ENCODE measurements at regions not wholly inside any gene's neighbourhood (a gene's known extent, or its start where the extent isn't known, plus 50 kb on each side); places are given as distances from the start of the nearest gene placed in this dataset.
A peak's percentile ranks its signal among the peaks of the same experiment; 100 is the strongest.

- Histone ChIP-seq H3K27ac (no peak overlapping the region), H3K9ac (no peak overlapping the region), H3K4me1 (peaks cover 5% of the 10 kb centered on the region; the same call in 1 of the 2 replicates), H3K9me3 (no peaks in the 10 kb centered on the region), H3K27me3 (no peaks in the 10 kb centered on the region), H3K4me3 (no peak overlapping the region), H3K36me3 (no peaks in the 10 kb centered on the region), H3K4me2 (no peak overlapping the region), H4K20me1 (no peaks in the 10 kb centered on the region)
- no peak for TF ChIP-seq Cebpa-rat (IDR thresholded peaks at IDR 0.05)
These were observed 238.6 kb upstream of the TNP1 start for GRCh38 chr2:217098435-217098834.

GRCh38 chr2:217097346-217097745, 237.5 kb upstream of the TNP1 start:
- no peaks in the 10 kb centered on the region for H3K27me3 ChIP-seq
- no peak overlapping the region for H3K9ac ChIP-seq
- no peak for TF ChIP-seq Cebpa-rat (IDR thresholded peaks at IDR 0.05)
- no peak overlapping the region for H3K4me3 ChIP-seq
- no peaks in the 10 kb centered on the region for H3K36me3 ChIP-seq
- no peaks in the 10 kb centered on the region for H3K9me3 ChIP-seq
- H3K4me1 ChIP-seq: peaks cover 5% of the 10 kb centered on the region; the same call in 1 of the 2 replicates
- no peak overlapping the region for H3K27ac ChIP-seq
- no peak overlapping the region for H3K4me2 ChIP-seq
- H4K20me1 ChIP-seq: no peaks in the 10 kb centered on the region

DNA sequence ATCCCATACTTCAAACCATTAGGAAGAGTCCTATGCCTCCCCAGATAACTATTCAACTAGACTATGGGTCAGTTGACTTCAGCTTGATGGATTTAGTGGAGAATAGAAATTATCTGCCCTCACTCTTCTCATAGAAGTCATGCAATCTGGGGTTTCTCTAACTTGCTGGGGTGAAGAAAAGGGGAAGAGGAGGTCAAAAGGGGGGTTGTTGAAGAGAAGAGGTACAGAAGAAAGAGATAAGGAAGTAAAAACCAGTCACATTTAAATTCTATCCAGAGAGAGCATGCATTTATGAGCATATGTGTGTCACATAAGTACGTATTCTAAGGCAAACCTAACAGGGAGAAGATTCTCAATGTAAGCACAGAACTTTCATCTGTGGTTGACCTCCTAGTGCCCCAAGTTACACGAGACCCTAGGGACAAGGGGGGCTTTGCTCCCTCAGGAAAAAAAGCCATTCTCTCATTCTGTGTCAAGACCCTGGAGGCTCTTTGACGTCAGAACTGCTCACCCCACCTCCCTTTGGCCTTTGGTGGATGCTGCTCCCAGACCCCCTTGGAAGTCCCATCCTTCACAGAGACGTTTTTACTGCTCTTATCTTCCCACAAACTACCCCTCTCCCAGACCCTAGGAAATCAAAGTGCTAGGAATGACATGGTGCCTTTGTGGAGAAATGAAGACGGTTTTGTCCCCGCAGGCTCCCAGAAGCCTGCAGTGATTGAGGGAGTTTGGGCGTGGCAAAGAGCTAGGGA, 236.8 kb upstream of the TNP1 start:
- no peak overlapping the region for H3K4me3 ChIP-seq
- no peaks in the 10 kb centered on the region for H3K9me3 ChIP-seq
- H3K27me3 ChIP-seq: no peaks in the 10 kb centered on the region
- TF ChIP-seq Cebpa-rat (IDR thresholded peaks at IDR 0.05): no peak
- H3K9ac ChIP-seq: no peak overlapping the region
- H3K27ac ChIP-seq: no peak overlapping the region
- no peaks in the 10 kb centered on the region for H3K36me3 ChIP-seq
- peaks cover 6% of the 10 kb centered on the region; the same call in 1 of the 2 replicates for H3K4me1 ChIP-seq
- H4K20me1 ChIP-seq: no peaks in the 10 kb centered on the region
- no peak overlapping the region for H3K4me2 ChIP-seq

- Histone ChIP-seq H3K4me1 (peaks cover 16% of the 10 kb centered on the region), H4K20me1 (no peaks in the 10 kb centered on the region), H3K9me3 (no peaks in the 10 kb centered on the region), H3K4me2 (no peak overlapping the region), H3K27me3 (no peaks in the 10 kb centered on the region), H3K36me3 (no peaks in the 10 kb centered on the region), H3K27ac (no peak overlapping the region), H3K4me3 (no peak overlapping the region), H3K9ac (no peak overlapping the region)
- no peak for TF ChIP-seq Cebpa-rat (IDR thresholded peaks at IDR 0.05)
These were observed 235.8 kb upstream of the TNP1 start for GRCh38 chr2:217095511-217096205.

GRCh38 chr2:217092710-217093379, 233.0 kb upstream of the TNP1 start:
- H3K27ac ChIP-seq: no peak overlapping the region
- H3K4me1 ChIP-seq: peaks cover 39% of the 10 kb centered on the region
- no peaks in the 10 kb centered on the region for H3K36me3 ChIP-seq
- H3K4me2 ChIP-seq: no peak overlapping the region
- no peaks in the 10 kb centered on the region for H3K9me3 ChIP-seq
- TF ChIP-seq Cebpa-rat (IDR thresholded peaks at IDR 0.05): no peak
- H3K27me3 ChIP-seq: no peaks in the 10 kb centered on the region
- H3K4me3 ChIP-seq: no peak overlapping the region
- H3K9ac ChIP-seq: no peak overlapping the region
- H4K20me1 ChIP-seq: no peaks in the 10 kb centered on the region

GRCh38 chr2:217091531-217091930, 231.7 kb upstream of the TNP1 start:
- H3K36me3 ChIP-seq: no peaks in the 10 kb centered on the region
- H3K4me1 ChIP-seq: peaks cover 52% of the 10 kb centered on the region
- H3K4me3 ChIP-seq: no peak overlapping the region
- H3K27me3 ChIP-seq: no peaks in the 10 kb centered on the region
- H3K9me3 ChIP-seq: no peaks in the 10 kb centered on the region
- H4K20me1 ChIP-seq: no peaks in the 10 kb centered on the region
- peak overlapping the region; percentile 78 for H3K4me2 ChIP-seq
- no peak overlapping the region for H3K9ac ChIP-seq
- H3K27ac ChIP-seq: no peak overlapping the region
- no peak for TF ChIP-seq Cebpa-rat (IDR thresholded peaks at IDR 0.05)

- peak overlapping the region; percentile 78 for H3K4me2 ChIP-seq
- H3K4me3 ChIP-seq: no peak overlapping the region
- peak overlapping the region; percentile 35; the same call in 1 of the 2 replicates for H3K9ac ChIP-seq
- H3K36me3 ChIP-seq: no peaks in the 10 kb centered on the region
- H3K9me3 ChIP-seq: no peaks in the 10 kb centered on the region
- no peaks in the 10 kb centered on the region for H4K20me1 ChIP-seq
- TF ChIP-seq Cebpa-rat (IDR thresholded peaks at IDR 0.05): no peak
- no peaks in the 10 kb centered on the region for H3K27me3 ChIP-seq
- H3K4me1 ChIP-seq: peaks cover 59% of the 10 kb centered on the region
- H3K27ac ChIP-seq: peak overlapping the region; percentile 67; the same call in 1 of the 2 replicates
These were observed 231.0 kb upstream of the TNP1 start for GRCh38 chr2:217090884-217091283.

- Histone ChIP-seq H3K4me1 (peaks cover 65% of the 10 kb centered on the region), H3K9ac (peak overlapping the region; percentile 35; the same call in 1 of the 2 replicates), H3K4me2 (peak overlapping the region; percentile 78), H3K4me3 (peak overlapping the region; percentile 23; the same call in 1 of the 2 replicates), H4K20me1 (no peaks in the 10 kb centered on the region), H3K27me3 (no peaks in the 10 kb centered on the region), H3K27ac (peak overlapping the region; percentile 67), H3K36me3 (no peaks in the 10 kb centered on the region), H3K9me3 (no peaks in the 10 kb centered on the region)
- no peak for TF ChIP-seq Cebpa-rat (IDR thresholded peaks at IDR 0.05)
These were observed 230.2 kb upstream of the TNP1 start for GRCh38 chr2:217090024-217090473.

DNA sequence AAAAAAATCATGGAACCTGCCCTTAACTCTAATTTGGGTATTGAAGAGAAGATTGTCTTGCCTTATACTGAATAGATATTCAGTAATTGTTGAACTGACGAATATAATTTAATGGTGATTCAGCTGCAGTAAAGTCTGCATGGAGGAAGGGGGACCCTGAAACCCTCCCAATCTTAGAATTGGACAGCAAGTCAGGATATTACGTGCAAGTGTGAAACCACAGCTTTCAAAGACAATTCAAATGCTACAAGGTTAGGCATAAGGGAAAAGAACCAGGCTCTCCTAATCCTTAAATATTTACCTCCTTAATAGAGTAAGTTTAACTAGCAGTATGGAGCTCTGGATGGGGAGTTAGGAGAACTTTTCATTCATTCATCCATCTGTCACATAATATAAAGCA, 226.9 kb upstream of the TNP1 start:
- H3K4me3 ChIP-seq: no peak overlapping the region
- no peaks in the 10 kb centered on the region for H3K9me3 ChIP-seq
- peaks cover 64% of the 10 kb centered on the region for H3K4me1 ChIP-seq
- no peak overlapping the region for H3K9ac ChIP-seq
- H4K20me1 ChIP-seq: no peaks in the 10 kb centered on the region
- no peaks in the 10 kb centered on the region for H3K27me3 ChIP-seq
- H3K36me3 ChIP-seq: no peaks in the 10 kb centered on the region
- no peak for TF ChIP-seq Cebpa-rat (IDR thresholded peaks at IDR 0.05)
- no peak overlapping the region for H3K27ac ChIP-seq
- H3K4me2 ChIP-seq: peak overlapping the region; percentile 69
